Vagina (tissue), 2 donors: ENCODE measurements at regions not wholly inside any gene's neighbourhood (a gene's known extent, or its start where the extent isn't known, plus 50 kb on each side); places are given as distances from the start of the nearest gene placed in this dataset.

ENCODE experiments used
- DNase-seq, 2 donors: peaks; one replicate each; pipeline ENCODE4 v3.0.0-alpha.2; 2017; ENCODE audit errors: extremely low spot score in 2 of 2
- H3K27ac ChIP-seq: fragments of 200-600 bp; sonication (generic); one replicate; pipeline ENCODE4 v1.5.1; 2019
- H3K27me3 ChIP-seq: fragments of 200-600 bp; sonication (generic); one replicate; pipeline ENCODE4 v1.5.1; 2019
- H3K36me3 ChIP-seq, 2 donors: fragments of 200-600 bp; sonication (generic); one replicate each; pipeline ENCODE4 v1.5.1; 2017 to 2019
- H3K4me1 ChIP-seq: fragments of 200-600 bp; sonication (generic); one replicate; pipeline ENCODE4 v1.5.1; 2019
- H3K4me3 ChIP-seq, 2 donors: fragments of 200-600 bp; sonication (generic); 1 replicate in 1 of 2; 2 replicates in 1 of 2; pipeline ENCODE4 v1.5.1; 2016 to 2019
- H3K9me3 ChIP-seq: fragments of 200-600 bp; sonication (generic); one replicate; pipeline ENCODE4 v1.5.1; 2019
- CTCF ChIP-seq, 3 experiments: fragments of 450-650 bp in 2 of 3; fragments of 200-600 bp in 1 of 3; sonication (generic) in 1 of 3; IDR thresholded peaks; one replicate each; pipeline ENCODE4 v1.5.1; 2017 to 2019; ENCODE audit warnings: antibody characterized with exemption in 3 of 3, mild to moderate bottlenecking in 2 of 3, moderate library complexity in 2 of 3
- POLR2A ChIP-seq, 2 donors: fragments of 450-650 bp; IDR thresholded peaks; one replicate each; pipeline ENCODE4 v1.6.1; 2017; ENCODE audit warnings: antibody characterized with exemption in 2 of 2, mild to moderate bottlenecking in 2 of 2, moderate library complexity in 2 of 2
- POLR2AphosphoS5 ChIP-seq, 2 donors: sonication (generic); formaldehyde crosslinking; IDR thresholded peaks; one replicate each; pipeline ENCODE4 v1.9.0; 2017; ENCODE audit warnings: antibody characterized with exemption in 2 of 2, mild to moderate bottlenecking in 2 of 2, low read depth in 1 of 2; ENCODE audit not compliant: insufficient read depth in 1 of 2
- intact Hi-C: fragments of 100-400 bp; cut with DNase I; formaldehyde crosslinking; loops from one replicate; pipeline ENCODE4 v1.15.1; 2023

DNA sequence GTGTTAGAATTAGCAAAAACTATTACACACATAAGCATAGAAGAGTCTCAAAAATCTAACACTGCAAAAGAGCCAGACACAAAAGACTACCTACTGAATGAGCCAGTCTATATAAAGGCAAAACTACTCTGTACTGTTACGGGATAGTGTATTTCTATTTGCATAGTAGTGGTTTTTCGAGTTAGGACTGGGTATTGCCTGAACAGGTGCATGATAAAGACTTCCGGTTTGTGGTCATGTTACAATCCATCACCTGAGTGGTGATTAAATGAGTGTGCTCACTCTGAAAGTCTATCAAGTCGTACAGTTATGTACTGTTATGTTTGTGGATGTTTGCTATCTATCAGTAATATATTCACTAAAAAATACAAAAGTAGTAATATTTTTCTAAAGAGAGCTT, 523.3 kb upstream of the SYT4 start:
- intact Hi-C loops = no loop called here
- no peak for DNase-seq
- H3K27me3 ChIP-seq = no peaks in the 10 kb centered on the region
- H3K4me3 ChIP-seq = no peak overlapping the region
- H3K9me3 ChIP-seq = no peaks in the 10 kb centered on the region
- H3K4me1 ChIP-seq = no peaks in the 10 kb centered on the region
- H3K27ac ChIP-seq = no peak overlapping the region
- TF ChIP-seq POLR2A (IDR thresholded peaks at IDR 0.05) = no peak
- TF ChIP-seq CTCF (IDR thresholded peaks at IDR 0.05) = no peak
- TF ChIP-seq POLR2AphosphoS5 (IDR thresholded peaks at IDR 0.05; ENCODE audit: insufficient read depth in 1 of 2, low read depth in 1 of 2) = no peak
- no peaks in the 10 kb centered on the region for H3K36me3 ChIP-seq

- no peak overlapping the region for H3K27ac ChIP-seq
- H3K36me3 ChIP-seq = no peaks in the 10 kb centered on the region
- TF ChIP-seq CTCF (IDR thresholded peaks at IDR 0.05) (no peak), POLR2A (IDR thresholded peaks at IDR 0.05) (no peak), POLR2AphosphoS5 (IDR thresholded peaks at IDR 0.05; ENCODE audit: insufficient read depth in 1 of 2, low read depth in 1 of 2) (no peak)
- no peaks in the 10 kb centered on the region for H3K4me1 ChIP-seq
- no peaks in the 10 kb centered on the region for H3K9me3 ChIP-seq
- no peak for DNase-seq
- intact Hi-C loops = no loop called here
- no peak overlapping the region for H3K4me3 ChIP-seq
- no peaks in the 10 kb centered on the region for H3K27me3 ChIP-seq
These were observed 528.4 kb upstream of the SYT4 start for GRCh38 chr18:43805646-43806194.

GRCh38 chr18:43812627-43813026, 535.3 kb upstream of the SYT4 start:
- TF ChIP-seq POLR2A (IDR thresholded peaks at IDR 0.05) = no peak
- no peak for TF ChIP-seq CTCF (IDR thresholded peaks at IDR 0.05)
- TF ChIP-seq POLR2AphosphoS5 (IDR thresholded peaks at IDR 0.05; ENCODE audit: insufficient read depth in 1 of 2, low read depth in 1 of 2) = no peak

GRCh38 chr18:43819397-43819796, 542.1 kb upstream of the SYT4 start:
- H3K36me3 ChIP-seq = no peaks in the 10 kb centered on the region
- no peaks in the 10 kb centered on the region for H3K4me1 ChIP-seq
- no peak for TF ChIP-seq POLR2A (IDR thresholded peaks at IDR 0.05)
- no peak for TF ChIP-seq POLR2AphosphoS5 (IDR thresholded peaks at IDR 0.05; ENCODE audit: insufficient read depth in 1 of 2, low read depth in 1 of 2)
- TF ChIP-seq CTCF (IDR thresholded peaks at IDR 0.05) = no peak
- intact Hi-C loops = no loop called here
- no peak overlapping the region for H3K4me3 ChIP-seq
- H3K27me3 ChIP-seq = no peaks in the 10 kb centered on the region
- H3K27ac ChIP-seq = no peak overlapping the region
- H3K9me3 ChIP-seq = no peaks in the 10 kb centered on the region
- DNase-seq = no peak

More at GRCh38 chr18:43812627-43813026, 535.3 kb upstream of the SYT4 start:
- Histone ChIP-seq H3K4me3 (no peak overlapping the region), H3K36me3 (no peaks in the 10 kb centered on the region), H3K9me3 (no peaks in the 10 kb centered on the region), H3K27ac (no peak overlapping the region), H3K27me3 (no peaks in the 10 kb centered on the region), H3K4me1 (no peaks in the 10 kb centered on the region)
- intact Hi-C loops = no loop called here
- DNase-seq = no peak

GRCh38 chr18:43819873-43820272, 542.6 kb upstream of the SYT4 start:
- DNase-seq = no peak
- H3K4me1 ChIP-seq = no peaks in the 10 kb centered on the region

More at GRCh38 chr18:43819873-43820272, 542.6 kb upstream of the SYT4 start:
- no peak for TF ChIP-seq POLR2A (IDR thresholded peaks at IDR 0.05)
- TF ChIP-seq POLR2AphosphoS5 (IDR thresholded peaks at IDR 0.05; ENCODE audit: insufficient read depth in 1 of 2, low read depth in 1 of 2) = no peak
- TF ChIP-seq CTCF (IDR thresholded peaks at IDR 0.05) = no peak
- no peaks in the 10 kb centered on the region for H3K36me3 ChIP-seq
- H3K4me3 ChIP-seq = no peak overlapping the region
- intact Hi-C loops = no loop called here
- H3K9me3 ChIP-seq = no peaks in the 10 kb centered on the region
- no peaks in the 10 kb centered on the region for H3K27me3 ChIP-seq
- H3K27ac ChIP-seq = no peak overlapping the region
